ENCODE measurements at regions not wholly inside any gene's neighbourhood (a gene's known extent, or its start where the extent isn't known, plus 50 kb on each side); places are given as distances from the start of the nearest gene placed in this dataset.
"Not testable (repeated sequence)": the region's sequence is repeated elsewhere in the genome, so short reads cannot be mapped to it uniquely, and the experiment has no call there.

- DNase-seq (ENCODE audit: low read depth) = no peak
These were observed 447.4 kb upstream of the WWC1 start for GRCh38 chr5:167843881-167844572.

GRCh38 chr5:167845952-167846351 lies 445.5 kb upstream of the WWC1 start:
- no peak for DNase-seq (ENCODE audit: low read depth)

GRCh38 chr5:167849874-167850273 lies 441.6 kb upstream of the WWC1 start:
- DNase-seq (ENCODE audit: low read depth) = no peak

DNA sequence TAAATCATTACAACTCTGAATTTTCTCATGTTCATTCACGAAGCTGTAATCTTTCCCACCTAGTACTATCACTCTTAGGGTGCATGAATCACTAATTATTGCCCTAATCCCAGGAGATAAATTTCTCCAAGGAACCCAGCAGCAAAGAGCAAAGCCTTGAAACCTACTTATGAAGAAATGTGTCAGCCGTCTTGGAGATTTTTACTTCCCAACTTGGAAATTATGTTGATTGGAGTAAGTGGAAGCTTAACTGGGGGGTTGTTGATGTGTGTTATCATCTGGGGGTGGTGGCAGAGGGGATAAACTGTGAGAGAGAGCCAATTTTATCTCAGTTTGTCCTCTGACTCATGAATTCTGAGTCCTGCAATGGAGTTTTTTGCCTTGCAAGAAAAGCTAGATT lies 440.5 kb upstream of the WWC1 start:
- no peak for DNase-seq (ENCODE audit: low read depth)

DNA sequence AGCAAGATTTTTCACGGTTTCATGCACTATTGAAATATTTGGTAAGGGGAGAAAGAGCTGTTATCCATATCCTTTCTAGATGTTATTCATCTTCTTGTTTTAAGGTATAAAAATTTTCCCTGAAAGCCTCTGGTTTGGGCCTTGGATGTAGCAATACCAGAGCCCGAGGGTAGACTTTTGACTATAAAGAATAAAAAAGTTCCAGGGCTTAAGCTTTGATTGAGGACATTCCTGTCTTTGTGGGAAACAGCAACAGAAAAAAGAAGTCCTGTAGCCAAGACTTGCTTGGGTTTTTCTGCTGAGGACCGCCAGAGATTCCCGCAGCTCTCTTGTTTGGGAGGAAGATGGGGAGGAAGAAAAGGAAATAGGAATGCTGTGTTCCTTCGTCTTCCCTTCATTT lies 440.0 kb upstream of the WWC1 start:
- DNase-seq (ENCODE audit: low read depth) = no peak

DNA sequence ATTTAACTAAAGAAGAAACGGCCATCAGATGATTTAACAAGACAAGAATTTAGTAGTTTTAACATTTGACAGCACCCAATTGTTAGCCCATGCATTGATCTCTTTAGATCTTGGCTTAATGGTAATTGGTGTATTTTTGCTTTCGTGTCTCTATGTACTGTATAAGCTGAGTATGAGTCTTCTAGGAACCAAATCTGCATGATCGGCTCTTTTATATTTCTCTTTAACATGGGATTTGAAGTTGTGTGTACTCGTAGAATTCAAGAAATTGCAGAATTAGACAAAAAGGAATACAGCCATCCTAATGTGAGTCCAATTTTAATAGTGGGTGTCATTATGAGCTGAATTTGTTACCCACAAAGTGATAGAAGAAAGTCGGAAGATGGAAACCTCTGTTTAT lies 438.9 kb upstream of the WWC1 start:
- no peak for DNase-seq (ENCODE audit: low read depth)

DNA sequence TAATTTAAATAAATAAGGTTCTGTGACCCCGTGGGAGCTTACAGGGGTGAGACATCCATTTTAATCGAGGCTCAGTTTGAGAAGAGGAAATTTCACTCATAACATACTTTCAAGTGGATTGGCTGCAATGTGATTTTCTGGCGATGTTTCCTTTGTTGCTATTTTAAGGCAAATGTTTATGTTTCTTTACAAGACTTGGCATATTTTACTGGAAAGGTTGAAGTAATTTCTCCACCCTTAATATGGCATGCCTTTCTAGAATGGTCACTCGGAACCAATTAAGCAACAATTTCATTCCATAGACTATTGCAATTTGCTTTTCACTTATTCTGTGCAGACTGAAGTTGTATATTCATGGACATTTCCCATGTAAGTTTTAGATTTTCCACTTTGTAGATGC lies 438.0 kb upstream of the WWC1 start:
- DNase-seq (ENCODE audit: low read depth) = no peak

- DNase-seq (ENCODE audit: low read depth) = no peak
These were observed 435.6 kb upstream of the WWC1 start for GRCh38 chr5:167855818-167856217.

DNA sequence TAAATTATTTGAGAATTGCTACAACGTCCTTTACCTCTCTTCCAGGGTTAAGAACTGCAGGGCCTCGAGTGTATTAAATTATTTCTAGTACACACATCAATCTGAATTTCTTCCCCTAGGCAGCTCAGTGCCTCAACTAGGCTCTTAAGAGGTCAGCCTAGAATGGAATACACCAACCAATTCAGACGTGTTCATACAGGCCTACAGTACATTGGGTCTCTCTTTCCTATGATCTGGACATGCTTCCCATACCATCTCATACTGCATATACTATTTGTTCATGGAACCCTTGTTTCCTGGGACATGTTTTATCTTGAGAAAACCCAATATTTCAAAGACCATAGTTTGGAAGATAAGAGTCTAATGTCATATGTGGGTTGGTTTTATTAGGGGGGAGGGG lies 434.1 kb upstream of the WWC1 start:
- DNase-seq (ENCODE audit: low read depth) = no peak

DNA sequence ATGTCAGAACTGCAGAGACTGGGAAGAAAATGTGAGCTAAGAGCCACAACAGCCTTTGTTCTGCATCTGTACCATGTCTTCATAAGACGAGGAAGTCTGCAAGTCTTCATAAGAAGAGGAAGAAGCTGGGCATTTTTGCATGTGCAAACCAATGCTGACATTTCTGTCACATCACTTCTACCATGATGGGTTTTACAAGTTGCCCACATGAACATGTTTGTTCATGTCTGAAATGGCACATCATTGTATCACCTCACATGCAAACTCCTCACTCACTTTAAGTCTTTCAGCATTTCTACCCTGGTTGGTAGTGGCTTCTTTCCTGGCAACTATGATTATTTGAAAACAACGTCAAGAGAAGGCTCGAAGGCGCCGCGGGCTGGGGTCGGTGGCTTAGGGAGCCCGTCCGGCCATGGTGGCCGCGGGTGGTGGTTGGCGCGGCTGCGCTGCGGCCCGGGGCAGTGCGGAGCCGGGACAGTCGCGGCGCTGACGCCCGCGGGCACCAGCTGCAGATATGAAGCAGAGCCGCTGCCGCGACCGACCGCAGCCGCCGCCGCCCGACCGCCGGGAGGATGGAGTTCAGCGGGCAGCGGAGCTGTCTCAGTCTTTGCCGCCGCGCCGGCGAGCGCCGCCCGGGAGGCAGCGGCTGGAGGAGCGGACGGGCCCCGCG lies 433.1 kb upstream of the WWC1 start:
- DNase-seq (ENCODE audit: low read depth) = not testable (repeated sequence)

DNA sequence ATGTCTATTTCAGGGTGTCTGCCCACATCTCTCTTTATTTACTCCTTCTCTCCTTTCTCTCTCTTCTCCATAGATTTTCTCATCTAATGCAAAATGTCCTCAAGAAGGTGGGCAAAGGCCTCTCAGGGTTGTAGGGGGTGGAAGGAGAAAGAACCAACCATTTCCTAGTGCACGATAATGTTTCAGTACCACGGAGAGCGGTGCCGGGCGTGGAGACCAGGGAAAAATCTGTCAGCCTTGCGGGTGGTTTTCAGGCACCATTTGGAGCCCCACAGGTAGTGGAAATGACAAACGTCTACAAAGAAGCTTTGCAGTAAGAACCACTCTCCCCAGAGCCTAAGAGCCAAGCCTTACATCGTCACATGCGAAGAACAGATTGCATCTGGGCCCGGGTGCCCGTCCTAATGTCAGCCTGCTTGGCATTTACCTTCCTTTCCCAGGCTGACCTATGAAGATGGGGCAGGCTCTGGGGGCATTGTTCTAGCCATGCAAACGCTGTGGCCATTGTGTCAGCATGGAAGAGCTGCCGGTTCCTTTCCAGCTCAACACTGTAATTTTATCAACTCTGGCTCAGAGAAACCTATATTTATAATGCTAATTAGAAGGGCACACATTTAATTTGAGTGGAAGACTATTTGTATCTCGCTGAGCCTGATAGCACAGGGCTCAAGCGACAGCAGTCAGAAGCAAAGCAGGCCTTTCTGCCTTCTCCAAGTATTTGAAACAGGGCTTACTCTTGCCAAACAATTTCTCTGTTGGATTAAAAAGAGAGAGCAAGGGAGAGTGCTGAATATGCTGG lies 430.1 kb upstream of the WWC1 start:
- DNase-seq (ENCODE audit: low read depth) = peak; percentile 18

DNA sequence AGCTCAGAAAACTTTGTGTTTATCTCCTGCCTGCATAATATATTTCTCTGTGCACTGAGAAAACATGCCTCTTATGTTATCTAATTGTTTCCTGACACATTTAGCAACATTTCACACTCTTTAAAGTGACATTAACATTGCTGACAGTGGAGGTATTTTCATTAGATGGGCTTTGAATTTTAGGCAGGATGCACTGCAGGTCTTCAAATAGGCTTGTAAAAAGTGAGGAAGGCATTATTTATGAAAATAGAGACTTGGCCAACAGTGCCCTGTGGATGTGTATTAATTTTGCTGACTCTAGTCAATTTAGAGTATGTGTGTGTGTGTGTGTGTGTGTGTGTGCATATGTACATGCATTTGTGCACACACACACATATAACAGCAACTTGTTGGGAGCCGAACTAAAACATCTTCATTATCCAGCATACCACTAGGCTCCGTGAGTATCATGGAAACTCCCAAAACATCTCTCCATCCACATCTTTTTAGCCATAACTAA lies 429.5 kb upstream of the WWC1 start:
- DNase-seq (ENCODE audit: low read depth) = no peak

GRCh38 chr5:167863883-167864282 lies 427.6 kb upstream of the WWC1 start:
- no peak for DNase-seq (ENCODE audit: low read depth)

DNA sequence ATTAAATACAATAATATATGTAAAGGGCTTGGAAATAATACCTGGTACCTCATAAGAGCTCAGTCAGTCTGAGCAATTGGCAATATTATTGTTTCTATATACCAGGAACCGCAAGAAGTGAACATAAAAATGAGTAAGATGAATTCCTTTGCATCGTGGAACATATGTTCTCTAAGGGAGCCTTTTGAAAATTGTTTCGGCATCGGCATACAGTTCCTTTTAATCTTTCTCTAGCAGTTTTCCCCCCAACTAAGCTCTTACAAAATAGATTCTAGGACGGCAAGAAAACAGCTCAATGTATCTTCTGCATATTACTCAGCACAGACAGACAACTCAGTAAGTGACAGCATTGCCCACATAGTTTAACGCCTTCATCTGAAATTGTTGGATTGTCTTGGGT lies 426.6 kb upstream of the WWC1 start:
- DNase-seq (ENCODE audit: low read depth) = no peak

GRCh38 chr5:167866797-167867196 lies 424.6 kb upstream of the WWC1 start:
- DNase-seq (ENCODE audit: low read depth) = no peak

GRCh38 chr5:167867281-167867680 lies 424.2 kb upstream of the WWC1 start:
- DNase-seq (ENCODE audit: low read depth) = no peak

DNA sequence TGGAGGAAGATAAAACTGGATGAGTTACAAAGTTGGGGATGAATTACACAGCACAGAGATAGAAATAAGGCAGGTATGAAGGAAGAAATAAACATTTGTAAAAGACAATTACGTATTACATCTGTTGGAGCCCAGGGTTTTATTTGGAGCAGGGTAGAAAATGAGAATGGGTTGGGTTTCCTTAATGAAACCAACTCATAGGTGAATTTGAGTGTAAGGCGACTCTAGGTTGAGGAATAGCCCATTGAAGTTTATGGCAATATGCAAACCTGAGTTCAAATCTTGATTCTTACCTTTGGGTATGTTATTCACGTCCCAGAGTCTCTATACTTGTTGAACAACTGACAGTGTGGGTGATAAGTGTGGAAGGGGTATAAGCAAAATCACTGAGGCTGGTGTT lies 422.3 kb upstream of the WWC1 start:
- no peak for DNase-seq (ENCODE audit: low read depth)

DNA sequence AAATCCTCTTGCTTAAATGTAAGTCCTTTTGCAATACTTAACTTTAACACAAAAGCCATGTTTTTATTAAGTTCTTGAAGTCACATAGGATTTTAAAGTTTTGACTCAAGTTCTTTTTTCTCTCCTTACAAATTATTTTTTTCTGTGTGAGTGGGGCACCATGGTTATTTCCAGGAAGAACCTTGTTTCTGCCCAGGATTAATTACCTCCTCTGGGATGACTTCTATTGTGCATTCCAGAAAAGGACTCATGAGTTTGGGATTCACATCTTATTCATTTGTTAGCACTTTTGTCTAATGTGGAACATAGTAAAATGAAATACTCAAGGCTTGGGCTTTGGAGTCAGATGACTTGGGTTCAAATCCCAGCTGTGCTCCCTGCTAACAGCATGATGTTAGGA lies 421.4 kb upstream of the WWC1 start:
- no peak for DNase-seq (ENCODE audit: low read depth)

GRCh38 chr5:167871091-167871490 lies 420.4 kb upstream of the WWC1 start:
- DNase-seq (ENCODE audit: low read depth) = no peak

- DNase-seq (ENCODE audit: low read depth) = no peak
These were observed 418.7 kb upstream of the WWC1 start for GRCh38 chr5:167872791-167873190.

DNA sequence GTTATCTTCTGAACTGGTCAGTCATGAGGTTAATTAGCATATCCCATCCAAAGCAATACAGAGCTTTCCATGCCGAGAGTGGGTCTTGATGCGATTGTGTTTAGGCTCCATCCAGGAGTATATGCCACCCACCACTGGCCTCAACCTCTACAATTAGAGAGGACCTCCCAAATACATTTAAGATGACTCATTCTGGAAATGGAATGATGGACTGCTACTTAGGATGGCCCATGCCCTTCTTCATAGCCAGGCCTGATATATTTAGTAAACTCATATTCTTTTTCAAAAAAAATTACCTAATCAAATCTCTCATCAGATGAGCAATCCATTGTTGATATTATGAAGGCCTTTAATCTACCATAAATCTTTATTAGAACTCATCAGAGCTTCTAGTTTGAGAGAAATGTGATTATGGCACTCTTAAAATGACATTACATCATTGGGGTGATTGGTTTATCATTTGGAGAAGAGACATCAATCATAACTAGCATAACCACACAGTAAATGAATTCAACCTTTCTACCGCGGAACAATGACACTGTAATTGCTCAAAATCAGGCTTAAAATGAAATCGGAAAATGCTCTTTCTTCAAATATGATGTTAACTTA lies 414.2 kb upstream of the WWC1 start:
- no peak for DNase-seq (ENCODE audit: low read depth)

GRCh38 chr5:167877924-167878323 lies 413.5 kb upstream of the WWC1 start:
- no peak for DNase-seq (ENCODE audit: low read depth)

All from RPMI7951 (cell line).